Natural killer cell (primary cell): ENCODE measurements at regions not wholly inside any gene's neighbourhood (a gene's known extent, or its start where the extent isn't known, plus 50 kb on each side); places are given as distances from the start of the nearest gene placed in this dataset.

ENCODE experiments used
- ATAC-seq, 3 donors: fragments of 150-1000 bp in 2 of 3; fragments of 200-7000 bp in 1 of 3; cut with Tn5 transposase; 1 replicate in 1 of 3; 2 replicates in 2 of 3; pipeline ENCODE4 v1.10.0; 2021; ENCODE audit warnings: mild to moderate bottlenecking in 2 of 3, moderate library complexity in 2 of 3
- DNase-seq, 2 donors: peaks; one replicate each; pipeline versions ENCODE4 v3.0.0 to v3.0.0-alpha.2; 2013 to 2021; ENCODE audit warnings: mixed read lengths in 1 of 2
- H3K27ac ChIP-seq: one replicate; pipeline ENCODE4 v1.5.1; 2013; ENCODE audit warnings: mild to moderate bottlenecking, low read length
- H3K27me3 ChIP-seq: one replicate; pipeline ENCODE4 v1.6.1; 2013; ENCODE audit warnings: low read length; ENCODE audit not compliant: control insufficient read depth, insufficient read depth
- H3K36me3 ChIP-seq: one replicate; pipeline ENCODE4 v1.6.1; 2013; ENCODE audit warnings: low read length; ENCODE audit not compliant: control insufficient read depth, insufficient read depth
- H3K4me1 ChIP-seq: one replicate; pipeline ENCODE4 v1.6.1; 2013; ENCODE audit warnings: low read length; ENCODE audit not compliant: control insufficient read depth, insufficient read depth
- H3K4me3 ChIP-seq: one replicate; pipeline ENCODE4 v1.5.1; 2013; ENCODE audit warnings: low read length
- H3K9me3 ChIP-seq: one replicate; pipeline ENCODE4 v1.6.1; 2013; ENCODE audit warnings: low read length; ENCODE audit not compliant: control insufficient read depth, insufficient read depth
- H3K27ac Mint-ChIP-seq, 2 donors: one replicate each; pipeline ENCODE4 v1.8.0; 2022; ENCODE audit warnings: mild to moderate bottlenecking in 2 of 2, mixed read lengths in 2 of 2, moderate library complexity in 1 of 2
- H3K27me3 Mint-ChIP-seq, 2 donors: one replicate each; pipeline ENCODE4 v1.8.0; 2022; ENCODE audit warnings: low read depth in 2 of 2, mixed read lengths in 2 of 2
- H3K36me3 Mint-ChIP-seq: one replicate; pipeline ENCODE4 v1.8.0; 2022; ENCODE audit warnings: mixed read lengths
- H3K4me1 Mint-ChIP-seq, 2 donors: one replicate each; pipeline ENCODE4 v1.8.0; 2022; ENCODE audit warnings: mixed read lengths in 2 of 2
- H3K4me3 Mint-ChIP-seq: one replicate; pipeline ENCODE4 v1.8.0; 2022; ENCODE audit warnings: mild to moderate bottlenecking, moderate library complexity, mixed read lengths
- H3K9me3 Mint-ChIP-seq, 2 donors: one replicate each; pipeline ENCODE4 v1.8.0; 2022; ENCODE audit warnings: mixed read lengths in 2 of 2
- CTCF ChIP-seq: fragments of 200-600 bp; IDR thresholded peaks from one replicate; pipeline ENCODE4 v1.8.0; 2022; ENCODE audit warnings: antibody characterized with exemption
- WGBS: methylation state at CpG from one replicate; pipeline ENCODE4 v1.1.7; 2013; ENCODE audit warnings: missing lambda C conversion rate; ENCODE audit not compliant: insufficient coverage; 5-methylcytosine and 5-hydroxymethylcytosine counted together
- intact Hi-C: fragments of 100-400 bp; cut with micrococcal nuclease; formaldehyde crosslinking; loops from one replicate; pipeline ENCODE4 v1.14.2; 2022

GRCh38 chr12:68467514-68467913 lies 135.4 kb upstream of the MDM1 start:
- ATAC-seq (no peak), DNase-seq (no peak)
- no peaks in the 10 kb centered on the region for H3K9me3 Mint-ChIP-seq
- no peak overlapping the region for H3K27ac Mint-ChIP-seq
- no peak for TF ChIP-seq CTCF
- H3K4me3 ChIP-seq: no peak overlapping the region
- H3K4me1 Mint-ChIP-seq: peaks cover 26 to 28% of the 10 kb centered on the region in 2 donors
- no peaks in the 10 kb centered on the region for H3K36me3 Mint-ChIP-seq
- no peaks in the 10 kb centered on the region for H3K27me3 ChIP-seq
- no peaks in the 10 kb centered on the region for H3K9me3 ChIP-seq
- H3K27ac ChIP-seq: no peak overlapping the region
- peaks cover 9% of the 10 kb centered on the region for H3K4me1 ChIP-seq
- no peak overlapping the region for H3K4me3 Mint-ChIP-seq
- H3K36me3 ChIP-seq: no peaks in the 10 kb centered on the region
- intact Hi-C loops: no loop called here
- no peaks in the 10 kb centered on the region for H3K27me3 Mint-ChIP-seq
- 98% methylated on average over 3 of the region's 3 CpGs for WGBS

GRCh38 chr12:68468036-68468435 lies 135.9 kb upstream of the MDM1 start:
- H3K4me1 ChIP-seq: peaks cover 4% of the 10 kb centered on the region
- no peak overlapping the region for H3K4me3 ChIP-seq
- H3K9me3 Mint-ChIP-seq: no peaks in the 10 kb centered on the region
- intact Hi-C loops: no loop called here
- peaks cover 20 to 24% of the 10 kb centered on the region in 2 donors for H3K4me1 Mint-ChIP-seq
- no peak overlapping the region for H3K27ac ChIP-seq
- no peak overlapping the region for H3K27ac Mint-ChIP-seq
- no peaks in the 10 kb centered on the region for H3K27me3 Mint-ChIP-seq
- H3K27me3 ChIP-seq: no peaks in the 10 kb centered on the region
- H3K4me3 Mint-ChIP-seq: no peak overlapping the region
- H3K36me3 ChIP-seq: no peaks in the 10 kb centered on the region
- H3K36me3 Mint-ChIP-seq: no peaks in the 10 kb centered on the region
- ATAC-seq: no peak
- no peak for DNase-seq
- no peaks in the 10 kb centered on the region for H3K9me3 ChIP-seq
- 95% methylated on average over 2 of the region's 2 CpGs for WGBS
- TF ChIP-seq CTCF: no peak

GRCh38 chr12:68469113-68469512 lies 137.0 kb upstream of the MDM1 start:
- Histone ChIP-seq H3K27me3 (no peaks in the 10 kb centered on the region), H3K27ac (no peak overlapping the region), H3K4me1 (no peaks in the 10 kb centered on the region), H3K36me3 (no peaks in the 10 kb centered on the region), H3K4me3 (no peak overlapping the region), H3K9me3 (no peaks in the 10 kb centered on the region)
- no peaks in the 10 kb centered on the region for H3K36me3 Mint-ChIP-seq
- H3K27me3 Mint-ChIP-seq: no peaks in the 10 kb centered on the region
- DNase-seq: no peak
- H3K4me3 Mint-ChIP-seq: no peak overlapping the region
- WGBS: 96% methylated on average over 3 of the region's 3 CpGs
- no peaks in the 10 kb centered on the region for H3K9me3 Mint-ChIP-seq
- intact Hi-C loops: no loop called here
- H3K27ac Mint-ChIP-seq: no peak overlapping the region
- H3K4me1 Mint-ChIP-seq: peaks cover 14 to 19% of the 10 kb centered on the region in 2 donors
- TF ChIP-seq CTCF: no peak
- ATAC-seq: no peak

GRCh38 chr12:68470664-68471328 lies 138.6 kb upstream of the MDM1 start:
- Mint-ChIP-seq H3K9me3 (no peaks in the 10 kb centered on the region), H3K36me3 (no peaks in the 10 kb centered on the region), H3K27me3 (no peaks in the 10 kb centered on the region), H3K27ac (peak overlapping the region in 1 of 2 donors; percentile 51), H3K4me3 (no peak overlapping the region), H3K4me1 (peaks cover 14 to 19% of the 10 kb centered on the region in 2 donors)
- Histone ChIP-seq H3K4me3 (no peak overlapping the region), H3K36me3 (no peaks in the 10 kb centered on the region), H3K27ac (no peak overlapping the region), H3K4me1 (no peaks in the 10 kb centered on the region), H3K27me3 (no peaks in the 10 kb centered on the region), H3K9me3 (no peaks in the 10 kb centered on the region)
- TF ChIP-seq CTCF: no peak
- WGBS: 91% methylated on average over 3 of the region's 3 CpGs
- intact Hi-C loops: no loop called here
- DNase-seq (no peak), ATAC-seq (no peak)
